GM18858 (cell line): ENCODE measurements at regions not wholly inside any gene's neighbourhood (a gene's known extent, or its start where the extent isn't known, plus 50 kb on each side); places are given as distances from the start of the nearest gene placed in this dataset.

Experiments
- ATAC-seq: cut with Tn5 transposase; IDR thresholded peaks from one replicate; pipeline ENCODE4 v1.9.1; 2021; ENCODE audit not compliant: unreplicated experiment

DNA sequence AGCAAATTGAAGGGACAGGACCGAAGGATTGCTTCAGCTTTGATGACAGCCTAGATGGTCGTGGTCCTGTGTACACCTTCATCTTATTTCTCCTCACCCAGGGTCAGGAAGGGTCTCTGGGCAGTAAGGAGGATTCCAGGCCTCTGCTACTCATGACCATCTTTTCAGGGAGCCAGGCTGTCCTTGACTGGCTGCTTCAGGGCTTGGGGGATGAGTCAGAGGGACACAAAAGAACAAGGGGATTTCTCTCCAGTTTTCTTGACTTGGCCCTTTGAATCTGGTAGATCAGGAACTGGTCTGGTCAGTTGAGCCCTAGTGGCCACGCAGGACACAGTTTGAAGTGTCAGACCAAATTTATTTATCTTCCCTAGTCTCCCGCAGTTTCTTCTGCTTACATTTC lies 402.1 kb upstream of the CHD6 start:
- ATAC-seq, result no peak

- no peak for ATAC-seq
Measured at GRCh38 chr20:42018979-42019378, 400.8 kb upstream of the CHD6 start.

GRCh38 chr20:42010090-42010489 lies 391.9 kb upstream of the CHD6 start:
- ATAC-seq, result no peak

- ATAC-seq, result no peak
Measured at GRCh38 chr20:42007251-42007650, 389.1 kb upstream of the CHD6 start.

GRCh38 chr20:42005211-42005610 lies 387.0 kb upstream of the CHD6 start:
- no peak for ATAC-seq

DNA sequence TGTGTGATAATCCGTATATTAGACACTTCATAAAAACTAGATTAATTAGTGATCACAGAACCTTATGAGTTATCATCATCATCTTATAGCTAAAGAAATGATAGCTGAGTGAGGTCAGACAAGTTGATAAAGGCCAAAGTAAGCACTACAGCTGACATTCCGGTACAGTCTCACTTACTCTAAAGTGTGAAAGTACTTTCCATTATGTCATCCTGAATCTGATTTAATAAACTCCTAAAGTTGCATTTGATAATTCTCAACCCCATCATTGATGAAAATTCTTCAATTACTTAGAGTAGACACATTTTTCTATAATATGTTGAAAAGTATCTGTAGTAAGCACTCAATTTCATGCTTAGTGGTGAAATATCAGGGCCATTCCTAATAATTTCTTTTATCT lies 385.2 kb upstream of the CHD6 start:
- ATAC-seq, result no peak

- no peak for ATAC-seq
Measured at GRCh38 chr20:41998539-41999341, 380.6 kb upstream of the CHD6 start.

GRCh38 chr20:41996951-41997350 lies 378.8 kb upstream of the CHD6 start:
- no peak for ATAC-seq

DNA sequence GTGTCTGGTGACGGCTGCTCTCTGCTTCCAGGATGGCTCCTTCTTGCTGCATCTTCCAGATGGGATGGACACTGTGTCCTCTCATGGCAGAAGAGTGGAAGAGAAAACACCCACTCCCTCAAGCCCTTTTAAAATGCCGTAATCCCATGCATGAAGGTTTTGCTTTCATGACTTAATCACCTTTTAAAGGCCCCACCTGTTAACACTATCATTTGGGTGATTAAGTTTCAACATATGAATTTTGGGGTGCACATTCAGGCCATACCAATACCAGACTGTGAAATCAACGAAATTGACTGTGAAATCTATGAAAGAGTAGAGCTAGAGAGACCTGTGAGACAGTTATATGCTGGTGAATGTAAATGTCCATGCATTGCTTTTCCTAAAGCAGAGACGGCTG lies 374.3 kb upstream of the CHD6 start:
- no peak for ATAC-seq

DNA sequence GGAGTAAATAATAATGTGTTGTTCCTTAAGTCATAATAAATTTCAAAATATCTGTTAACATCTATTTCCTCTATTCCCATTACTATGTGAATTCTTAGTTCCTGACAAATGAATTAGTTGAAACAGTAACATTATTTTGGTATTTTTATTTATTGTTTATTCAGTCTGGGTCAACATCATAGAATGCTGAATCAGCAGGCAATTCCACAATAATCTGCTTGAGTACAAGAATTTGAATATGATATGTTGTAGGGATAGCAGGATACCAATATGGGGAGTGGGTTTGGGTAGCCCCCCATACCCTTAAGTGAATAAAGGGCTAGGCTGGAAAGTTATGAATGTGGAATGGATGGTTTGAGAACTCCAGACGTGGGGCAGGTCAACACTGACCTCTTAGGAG lies 373.2 kb upstream of the CHD6 start:
- no peak for ATAC-seq

DNA sequence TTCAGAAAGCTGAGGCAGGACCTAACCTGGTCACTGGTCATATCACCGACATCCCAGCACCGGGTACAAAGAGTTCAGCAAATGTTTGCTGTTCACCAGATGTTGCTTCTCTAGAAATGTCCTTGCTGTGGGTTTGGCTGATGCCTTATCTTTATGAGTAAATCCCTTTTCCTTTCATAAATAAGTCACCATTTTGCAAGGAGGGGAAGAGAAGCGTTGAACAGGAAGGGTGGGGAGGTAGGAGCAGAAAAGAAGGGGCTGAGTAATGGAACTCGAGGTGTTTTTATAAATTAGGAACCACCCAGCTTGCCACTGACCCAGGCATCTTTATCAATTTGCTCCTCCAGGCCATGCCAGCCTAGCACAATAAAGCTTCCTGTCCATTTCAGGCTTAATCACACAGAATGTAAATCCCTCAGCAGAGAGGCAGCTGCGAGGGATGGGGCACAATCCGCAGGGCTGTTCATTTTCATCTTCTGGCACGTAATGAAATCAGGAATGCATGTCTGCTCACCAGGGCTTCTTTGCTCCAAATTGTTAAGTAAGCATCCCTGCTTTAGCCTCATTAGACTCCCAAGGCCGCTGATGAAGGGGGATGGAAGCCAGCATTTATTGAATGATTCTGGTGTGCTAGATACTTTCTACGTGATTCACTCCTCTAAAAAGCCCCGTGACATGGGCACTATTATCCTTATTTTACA lies 371.9 kb upstream of the CHD6 start:
- ATAC-seq, result no peak

- ATAC-seq, result no peak
Measured at GRCh38 chr20:41989039-41989679, 371.0 kb upstream of the CHD6 start.

GRCh38 chr20:41984031-41984430 lies 365.9 kb upstream of the CHD6 start:
- no peak for ATAC-seq

- ATAC-seq, result no peak
Measured at GRCh38 chr20:41983159-41983558, 365.0 kb upstream of the CHD6 start.

DNA sequence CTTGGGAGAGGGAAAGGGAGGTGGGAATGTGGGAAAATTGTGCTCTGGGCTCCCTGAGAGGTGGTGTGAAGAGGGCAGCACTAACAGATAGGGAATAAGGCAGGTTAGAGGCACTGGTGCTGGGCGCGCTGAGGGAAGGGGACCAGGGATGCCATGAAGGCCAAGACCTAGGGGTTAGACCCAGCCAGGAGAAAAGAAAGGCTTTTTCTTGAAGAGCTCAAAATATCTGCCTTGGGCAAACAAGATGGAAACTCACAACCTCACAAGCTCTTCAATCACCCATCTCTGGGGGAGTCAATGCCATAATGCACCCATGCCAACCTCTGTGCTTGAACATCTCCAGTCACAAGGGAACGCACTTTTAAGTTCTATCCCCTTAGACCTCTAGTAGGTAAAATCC lies 363.6 kb upstream of the CHD6 start:
- no peak for ATAC-seq

GRCh38 chr20:41978875-41979274 lies 360.7 kb upstream of the CHD6 start:
- no peak for ATAC-seq

- ATAC-seq, result no peak
Measured at GRCh38 chr20:41978246-41978790, 360.1 kb upstream of the CHD6 start.

GRCh38 chr20:41969656-41970055 lies 351.5 kb upstream of the CHD6 start:
- no peak for ATAC-seq

DNA sequence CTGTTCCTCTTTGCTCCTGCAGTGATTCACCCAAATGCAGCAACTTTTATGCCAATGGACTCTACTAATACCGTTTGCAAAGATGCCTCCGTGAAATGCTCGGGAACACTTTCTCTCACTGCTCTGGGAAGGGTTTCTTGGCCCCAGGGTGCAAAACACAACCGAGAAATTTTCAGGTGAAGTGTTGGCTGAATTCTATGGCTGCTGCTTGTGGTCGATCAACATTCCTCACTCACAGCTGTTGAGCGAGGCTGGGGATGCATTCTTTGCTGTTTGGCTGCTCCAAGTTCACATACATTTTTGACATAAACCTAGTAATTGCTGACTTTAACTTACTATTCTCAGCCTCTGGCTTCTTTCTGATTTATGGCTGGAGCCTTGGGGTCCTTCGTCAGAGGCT lies 342.0 kb upstream of the CHD6 start:
- no peak for ATAC-seq

DNA sequence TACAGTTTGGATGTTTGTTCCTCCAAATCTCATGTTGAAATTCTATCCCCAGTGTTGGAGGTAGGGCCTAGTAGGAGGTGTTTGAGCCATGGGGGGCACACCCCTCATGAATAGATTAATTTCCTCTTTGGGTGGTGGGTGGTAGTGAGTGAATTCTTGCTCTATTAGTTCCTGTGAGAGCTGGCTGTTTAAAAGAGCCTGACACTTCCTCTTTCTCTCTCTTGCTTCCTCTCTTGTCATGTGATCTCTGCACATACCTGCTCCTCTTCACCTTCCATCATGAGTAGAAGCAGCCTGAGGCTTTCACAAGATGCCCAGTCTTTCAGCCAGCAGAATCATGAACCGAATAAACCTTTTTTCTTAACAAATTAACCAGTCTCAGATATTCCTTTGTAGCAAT lies 340.2 kb upstream of the CHD6 start:
- no peak for ATAC-seq

- no peak for ATAC-seq
Measured at GRCh38 chr20:41956338-41957074, 338.3 kb upstream of the CHD6 start.
